AG09309 (cell line): ENCODE measurements at regions not wholly inside any gene's neighbourhood (a gene's known extent, or its start where the extent isn't known, plus 50 kb on each side); places are given as distances from the start of the nearest gene placed in this dataset.
"Not testable (repeated sequence)": the region's sequence is repeated elsewhere in the genome, so short reads cannot be mapped to it uniquely, and the experiment has no call there.

Experiments
- DNase-seq: peaks from one replicate; pipeline ENCODE4 v3.0.0-alpha.2; 2010; ENCODE audit warnings: low read depth
- H3K4me3 ChIP-seq: 2 replicates; pipeline ENCODE4 v1.5.1; 2011; ENCODE audit warnings: mild to moderate bottlenecking, low read depth, low read length, moderate library complexity; ENCODE audit not compliant: control insufficient read depth
- TF ChIP-seq, protein P1 (sequence below): IDR thresholded peaks from 2 replicates; pipeline ENCODE4 v1.5.1; 2011; ENCODE audit warnings: mild to moderate bottlenecking, low read depth, low read length, inconsistent platforms; ENCODE audit not compliant: insufficient read depth, control insufficient read depth; ENCODE audit errors: missing control alignments

DNA sequence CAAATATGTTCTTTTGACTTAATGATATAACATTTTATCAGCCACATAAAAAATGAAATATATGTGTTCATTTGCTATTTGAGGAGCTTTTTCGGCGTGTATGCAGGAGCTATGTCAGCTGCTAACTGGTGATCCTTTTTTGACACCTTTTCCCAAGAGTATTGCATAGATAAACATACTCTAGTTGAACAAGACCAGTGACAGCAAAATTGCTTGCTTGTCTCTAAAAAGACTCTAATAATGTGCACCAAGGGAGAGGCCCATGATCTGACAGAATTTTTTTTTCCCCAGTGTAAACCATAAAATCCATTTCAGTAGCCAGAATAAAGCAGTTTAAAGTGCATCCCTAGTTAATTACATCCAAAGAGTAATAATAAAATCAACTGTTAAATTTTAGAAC is 103.6 kb upstream of the BARHL2 start:
- H3K4me3 ChIP-seq: no peak overlapping the region
- TF ChIP-seq, protein P1, sequence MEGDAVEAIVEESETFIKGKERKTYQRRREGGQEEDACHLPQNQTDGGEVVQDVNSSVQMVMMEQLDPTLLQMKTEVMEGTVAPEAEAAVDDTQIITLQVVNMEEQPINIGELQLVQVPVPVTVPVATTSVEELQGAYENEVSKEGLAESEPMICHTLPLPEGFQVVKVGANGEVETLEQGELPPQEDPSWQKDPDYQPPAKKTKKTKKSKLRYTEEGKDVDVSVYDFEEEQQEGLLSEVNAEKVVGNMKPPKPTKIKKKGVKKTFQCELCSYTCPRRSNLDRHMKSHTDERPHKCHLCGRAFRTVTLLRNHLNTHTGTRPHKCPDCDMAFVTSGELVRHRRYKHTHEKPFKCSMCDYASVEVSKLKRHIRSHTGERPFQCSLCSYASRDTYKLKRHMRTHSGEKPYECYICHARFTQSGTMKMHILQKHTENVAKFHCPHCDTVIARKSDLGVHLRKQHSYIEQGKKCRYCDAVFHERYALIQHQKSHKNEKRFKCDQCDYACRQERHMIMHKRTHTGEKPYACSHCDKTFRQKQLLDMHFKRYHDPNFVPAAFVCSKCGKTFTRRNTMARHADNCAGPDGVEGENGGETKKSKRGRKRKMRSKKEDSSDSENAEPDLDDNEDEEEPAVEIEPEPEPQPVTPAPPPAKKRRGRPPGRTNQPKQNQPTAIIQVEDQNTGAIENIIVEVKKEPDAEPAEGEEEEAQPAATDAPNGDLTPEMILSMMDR: no peak
- DNase-seq: no peak

DNA sequence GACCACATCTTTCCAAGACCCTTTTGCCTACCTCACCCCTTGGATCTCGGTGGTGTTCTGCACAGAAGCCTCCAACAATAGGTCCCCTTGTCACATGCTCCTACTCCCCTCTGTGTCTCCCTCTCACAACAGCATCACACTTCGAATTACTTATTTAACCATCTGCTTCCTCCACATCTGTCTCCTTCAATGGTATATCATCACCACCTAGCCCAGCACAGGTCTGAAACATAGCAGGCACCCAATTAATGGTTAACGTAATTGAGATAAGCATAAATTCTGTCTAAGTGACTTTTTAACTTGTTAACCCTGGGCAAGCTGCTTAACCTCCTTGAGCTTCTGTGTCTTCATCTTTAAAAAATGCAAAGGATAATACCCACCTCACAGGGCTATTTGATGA is 100.3 kb upstream of the BARHL2 start:
- no peak for DNase-seq
- TF ChIP-seq, protein P1: no peak
- no peak overlapping the region for H3K4me3 ChIP-seq

DNA sequence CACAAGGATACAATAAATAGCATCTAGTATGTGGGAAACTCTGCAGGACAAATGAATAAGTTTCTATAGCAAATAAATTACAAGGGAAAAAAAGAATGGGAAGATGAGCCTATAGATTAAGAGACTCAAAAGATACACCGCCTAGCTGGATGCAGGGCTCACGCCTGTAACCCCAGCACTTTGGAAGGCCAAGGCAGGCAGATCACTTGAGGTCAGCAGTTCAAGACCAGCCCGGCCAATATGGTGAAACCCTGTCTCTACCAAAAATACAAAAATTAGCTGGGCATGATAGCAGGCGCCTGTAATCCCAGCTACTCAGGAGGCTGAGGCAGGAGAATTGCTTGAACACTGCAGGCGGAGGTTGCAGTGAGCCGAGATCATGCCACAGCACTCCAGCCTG is 95.1 kb upstream of the BARHL2 start:
- not testable (repeated sequence) for DNase-seq, H3K4me3 ChIP-seq

DNA sequence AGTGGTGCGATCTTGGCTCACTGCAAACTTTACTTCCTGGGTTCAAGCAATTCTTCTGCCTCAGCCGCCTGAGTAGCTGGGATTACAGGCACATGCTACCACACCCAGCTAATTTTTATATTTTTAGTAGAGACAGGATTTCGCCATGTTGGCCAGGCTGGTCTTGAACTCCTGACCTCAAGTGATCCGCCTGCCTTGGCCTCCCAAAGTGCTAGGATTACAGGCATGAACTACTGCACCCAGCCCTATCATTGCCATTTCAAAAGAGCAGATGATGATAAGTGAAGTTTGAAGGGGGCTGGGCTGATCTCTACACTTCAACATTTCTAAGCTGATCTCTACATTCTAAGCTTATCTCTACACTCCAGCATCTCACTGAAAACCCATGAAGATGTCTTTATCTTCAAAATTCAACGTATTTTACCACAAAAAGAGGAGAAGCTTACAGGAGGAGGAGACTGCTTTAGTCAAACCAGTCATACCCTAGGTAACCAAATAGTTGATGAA is 94.4 kb upstream of the BARHL2 start:
- DNase-seq, H3K4me3 ChIP-seq: not testable (repeated sequence)

DNA sequence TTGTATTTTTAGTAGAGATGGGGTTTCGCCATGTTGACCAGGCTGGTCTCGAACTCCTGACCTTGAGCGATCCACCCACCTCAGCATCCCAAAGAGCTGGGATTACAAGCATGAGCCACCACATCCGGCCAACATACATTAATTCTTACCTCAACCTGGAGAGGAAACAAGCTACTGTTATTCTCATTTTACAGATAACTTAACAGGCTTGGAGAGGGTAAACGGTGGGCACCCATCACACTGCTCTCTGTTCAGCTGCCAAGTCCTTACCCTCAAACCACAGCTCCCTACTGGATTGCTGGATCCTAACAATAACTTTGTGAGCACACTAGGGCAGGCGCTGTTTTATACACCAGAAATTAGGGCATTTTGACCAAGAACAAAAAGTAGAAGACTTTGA is 93.6 kb upstream of the BARHL2 start:
- H3K4me3 ChIP-seq: no peak overlapping the region
- no peak for DNase-seq
- TF ChIP-seq, protein P1: no peak

DNA sequence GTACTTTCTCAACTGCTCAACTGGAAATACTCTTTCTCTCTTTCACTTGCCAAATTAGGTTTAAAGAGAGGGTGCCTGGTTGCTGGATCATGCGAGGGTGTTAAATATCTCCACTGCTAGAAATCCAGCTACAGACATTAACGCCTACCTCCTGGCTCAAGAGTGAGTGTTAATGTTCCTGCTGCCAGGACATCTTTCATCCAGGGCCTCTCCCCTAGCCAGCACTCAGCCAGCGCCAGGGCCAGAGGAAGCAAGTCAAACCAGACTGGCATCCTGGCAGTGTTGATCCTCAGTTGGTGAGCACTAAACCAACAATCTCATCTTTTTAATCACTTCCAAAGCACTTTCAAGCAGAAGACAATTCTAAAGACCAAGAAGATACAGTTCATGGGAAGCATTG is 92.9 kb upstream of the BARHL2 start:
- TF ChIP-seq, protein P1: no peak
- no peak for DNase-seq
- H3K4me3 ChIP-seq: no peak overlapping the region

DNA sequence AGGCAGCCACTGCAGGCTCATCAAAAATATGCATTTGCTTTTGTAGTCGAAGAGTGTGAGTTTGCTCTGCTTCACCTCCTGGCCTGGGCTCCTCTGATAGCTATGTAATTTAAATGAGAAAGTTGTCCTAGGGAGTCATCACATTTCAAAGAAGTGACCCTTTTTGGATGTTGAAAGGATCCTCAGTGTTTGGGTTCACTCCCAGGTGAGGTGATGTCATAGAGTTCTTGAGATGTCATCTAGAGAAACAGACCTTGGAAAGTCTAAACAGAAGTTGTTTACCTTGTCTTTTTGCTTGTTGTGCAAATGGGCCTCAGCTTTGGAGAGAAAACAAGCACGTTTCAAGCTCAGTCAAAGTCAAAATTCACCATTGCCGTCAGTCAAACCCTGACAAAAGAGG is 92.0 kb upstream of the BARHL2 start:
- TF ChIP-seq, protein P1: no peak
- no peak overlapping the region for H3K4me3 ChIP-seq
- DNase-seq: no peak

DNA sequence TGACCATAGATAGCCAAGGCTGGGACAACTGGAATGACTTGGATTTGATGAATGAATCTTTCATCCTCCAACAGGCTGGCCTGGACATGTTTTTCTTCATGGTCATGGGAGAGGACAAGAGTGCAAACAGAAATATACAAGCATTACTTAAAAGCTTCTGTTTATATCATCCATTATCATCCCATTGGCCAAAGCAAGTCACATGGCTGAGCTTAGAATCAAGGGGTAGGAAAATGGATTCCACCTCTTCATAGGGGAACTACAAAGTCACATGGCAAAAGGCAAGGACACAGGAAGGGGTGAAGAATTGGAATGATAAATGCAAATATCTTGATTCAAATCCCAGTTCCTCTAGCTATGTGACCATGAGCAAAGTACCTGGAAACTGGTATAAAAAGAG is 90.2 kb upstream of the BARHL2 start:
- TF ChIP-seq, protein P1: no peak
- no peak for DNase-seq
- H3K4me3 ChIP-seq: no peak overlapping the region
